ENCODE measurements at regions not wholly inside any gene's neighbourhood (a gene's known extent, or its start where the extent isn't known, plus 50 kb on each side); places are given as distances from the start of the nearest gene placed in this dataset.

- H3K36me3 ChIP-seq (replicated peaks): no peaks in the 10 kb centered on the region
- DNase-seq: no peak
- in situ Hi-C loops (cut with HindIII; ENCODE audit: low pct_ligation_motif_present, low sequenced_read_pairs): no loop called here
- no peaks in the 10 kb centered on the region for H3K27me3 ChIP-seq (replicated peaks)
- H3K27ac ChIP-seq: no peak overlapping the region
- no peak for TF ChIP-seq CTCF (IDR thresholded peaks at IDR 0.05; ENCODE audit: low read depth, low read length, missing control alignments)
- no peak overlapping the region for H3K4me3 ChIP-seq (ENCODE audit: low read depth, low read length)
These were observed 286.8 kb downstream of the LMO4 start for GRCh38 chr1:87615491-87615890.

DNA sequence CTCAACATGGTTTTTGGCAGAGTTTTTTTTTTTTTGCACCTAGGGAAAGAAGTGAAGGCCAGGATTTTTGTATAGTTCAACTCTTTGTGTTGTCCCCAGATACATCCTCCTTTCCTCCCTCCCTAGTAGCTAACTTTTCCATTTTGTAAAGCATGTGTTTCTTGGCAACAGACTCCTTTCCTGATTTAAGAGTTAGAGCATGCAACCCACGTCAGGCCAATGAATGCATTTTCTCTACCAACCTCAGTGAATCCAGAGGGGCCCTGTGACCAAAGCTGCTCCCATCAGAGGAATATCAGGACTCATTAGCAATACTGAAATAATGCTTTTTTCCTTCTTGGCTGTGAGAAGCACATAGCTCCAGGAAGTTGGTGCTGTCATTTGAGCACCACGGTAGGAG, 287.2 kb downstream of the LMO4 start:
- Histone ChIP-seq H3K36me3 (replicated peaks) (no peaks in the 10 kb centered on the region), H3K4me3 (ENCODE audit: low read depth, low read length) (no peak overlapping the region), H3K27me3 (replicated peaks) (no peaks in the 10 kb centered on the region), H3K27ac (no peak overlapping the region)
- in situ Hi-C loops (cut with HindIII; ENCODE audit: low pct_ligation_motif_present, low sequenced_read_pairs): no loop called here
- DNase-seq: no peak
- no peak for TF ChIP-seq CTCF (IDR thresholded peaks at IDR 0.05; ENCODE audit: low read depth, low read length, missing control alignments)

DNA sequence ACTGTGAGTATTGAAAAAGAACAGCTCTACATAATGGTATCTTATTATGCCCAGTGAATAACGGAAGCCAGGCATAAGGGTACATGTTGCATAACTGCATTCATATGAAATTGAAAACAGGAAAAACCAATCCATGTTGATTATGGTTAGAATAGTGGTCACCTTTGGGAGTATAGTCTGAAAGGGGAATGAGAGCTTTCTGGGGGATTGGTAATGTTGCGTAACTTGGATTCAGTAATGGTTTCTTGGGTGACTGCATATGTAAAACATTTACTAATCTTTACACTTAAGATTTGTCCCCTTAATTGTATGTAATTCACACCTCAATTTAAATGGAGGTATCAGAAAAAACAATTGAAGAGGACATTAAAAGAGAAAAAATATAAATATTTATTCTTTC, 292.1 kb downstream of the LMO4 start:
- in situ Hi-C loops (cut with HindIII; ENCODE audit: low pct_ligation_motif_present, low sequenced_read_pairs): no loop called here

DNA sequence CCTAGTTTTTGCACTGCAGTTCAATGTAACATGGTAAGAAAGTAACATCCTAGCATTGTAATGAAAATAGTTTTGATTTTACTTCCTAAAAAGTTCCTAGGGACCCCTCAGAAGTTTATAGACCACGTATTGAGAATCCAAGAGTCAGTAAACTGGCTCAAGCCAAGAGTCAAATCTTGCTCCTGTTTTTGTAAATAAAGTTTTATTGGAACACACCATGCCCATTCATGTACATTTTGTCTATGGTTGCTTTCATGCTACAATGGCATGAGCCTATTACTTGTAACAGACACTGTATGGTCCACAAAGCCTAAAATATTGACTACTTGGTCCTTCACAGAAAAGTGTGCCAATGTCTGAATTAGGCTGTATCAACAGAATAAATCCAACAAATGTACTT, 301.0 kb downstream of the LMO4 start:
- in situ Hi-C loops (cut with HindIII; ENCODE audit: low pct_ligation_motif_present, low sequenced_read_pairs): no loop called here
- no peaks in the 10 kb centered on the region for H3K36me3 ChIP-seq (replicated peaks)

More for the DNA sequence above, 292.1 kb downstream of the LMO4 start:
- Histone ChIP-seq H3K36me3 (replicated peaks) (no peaks in the 10 kb centered on the region), H3K27ac (no peak overlapping the region), H3K27me3 (replicated peaks) (no peaks in the 10 kb centered on the region), H3K4me3 (ENCODE audit: low read depth, low read length) (no peak overlapping the region)
- no peak for DNase-seq
- no peak for TF ChIP-seq CTCF (IDR thresholded peaks at IDR 0.05; ENCODE audit: low read depth, low read length, missing control alignments)

DNA sequence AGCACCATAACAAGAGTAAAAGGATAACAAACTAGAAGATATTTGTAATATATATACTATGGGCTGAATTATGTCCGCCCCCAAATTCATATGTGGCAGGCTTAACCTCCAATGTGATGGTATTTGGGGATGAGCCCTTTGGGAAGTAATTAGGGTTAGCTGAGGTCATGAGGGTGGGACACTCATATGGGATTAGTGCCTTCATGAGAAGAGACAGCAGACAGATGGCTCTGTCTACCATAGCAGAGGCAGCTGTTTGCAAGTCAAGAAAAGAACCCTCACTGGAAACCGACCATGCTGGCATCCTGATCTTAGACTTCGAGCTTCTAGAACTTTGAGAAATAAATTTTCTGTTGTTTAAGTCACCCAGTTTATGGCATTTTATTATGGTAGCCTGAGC, 303.6 kb downstream of the LMO4 start:
- no peak overlapping the region for H3K4me3 ChIP-seq (ENCODE audit: low read depth, low read length)
- DNase-seq: no peak
- H3K36me3 ChIP-seq (replicated peaks): no peaks in the 10 kb centered on the region
- H3K27ac ChIP-seq: no peak overlapping the region
- in situ Hi-C loops (cut with HindIII; ENCODE audit: low pct_ligation_motif_present, low sequenced_read_pairs): no loop called here
- no peaks in the 10 kb centered on the region for H3K27me3 ChIP-seq (replicated peaks)
- no peak for TF ChIP-seq CTCF (IDR thresholded peaks at IDR 0.05; ENCODE audit: low read depth, low read length, missing control alignments)

More for the DNA sequence above, 301.0 kb downstream of the LMO4 start:
- Histone ChIP-seq H3K27ac (no peak overlapping the region), H3K4me3 (ENCODE audit: low read depth, low read length) (no peak overlapping the region), H3K27me3 (replicated peaks) (no peaks in the 10 kb centered on the region)
- TF ChIP-seq CTCF (IDR thresholded peaks at IDR 0.05; ENCODE audit: low read depth, low read length, missing control alignments): no peak
- DNase-seq: no peak

DNA sequence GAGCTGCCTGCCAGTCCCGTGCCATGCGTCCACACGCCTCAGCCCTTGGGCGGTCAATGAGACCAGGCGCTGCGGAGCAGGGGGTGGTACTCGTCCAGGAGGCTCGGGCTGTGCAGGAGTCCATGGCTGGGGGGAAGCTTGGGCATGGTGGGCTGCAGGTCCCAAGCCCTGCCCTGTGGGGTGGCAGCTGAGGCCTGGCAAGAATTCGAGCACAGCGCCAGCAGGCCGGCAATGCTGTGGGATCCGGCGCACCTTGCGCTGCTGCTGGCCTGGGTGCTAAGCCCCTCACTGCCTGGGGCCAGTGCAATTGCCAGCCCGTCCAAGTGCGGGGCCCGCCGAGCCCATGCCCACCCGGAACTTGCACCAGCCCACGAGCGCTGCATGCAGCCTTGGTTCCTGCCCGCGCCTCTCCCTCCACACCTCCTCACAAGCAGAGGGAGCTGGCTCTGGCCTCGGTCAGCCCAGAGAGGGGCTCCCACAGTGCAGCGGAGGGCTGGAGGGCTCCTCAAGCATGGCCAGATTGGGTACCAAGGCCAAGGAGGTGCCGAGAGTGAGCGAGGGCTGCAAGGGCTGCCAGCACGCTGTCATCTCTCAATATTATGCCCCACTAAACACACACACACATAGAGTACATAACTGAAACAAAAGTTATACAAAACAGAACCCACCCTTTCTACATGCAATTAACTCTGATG, 307.7 kb downstream of the LMO4 start:
- no peak for TF ChIP-seq CTCF (IDR thresholded peaks at IDR 0.05; ENCODE audit: low read depth, low read length, missing control alignments)
- no peak for DNase-seq
- Histone ChIP-seq H3K4me3 (ENCODE audit: low read depth, low read length) (no peak overlapping the region), H3K27ac (no peak overlapping the region), H3K27me3 (replicated peaks) (no peaks in the 10 kb centered on the region), H3K36me3 (replicated peaks) (no peaks in the 10 kb centered on the region)
- in situ Hi-C loops (cut with HindIII; ENCODE audit: low pct_ligation_motif_present, low sequenced_read_pairs): no loop called here

Measured in brain microvascular endothelial cell (primary cell).